HG03378 (cell line): ENCODE measurements at regions not wholly inside any gene's neighbourhood (a gene's known extent, or its start where the extent isn't known, plus 50 kb on each side); places are given as distances from the start of the nearest gene placed in this dataset.
"Not testable (repeated sequence)": the region's sequence is repeated elsewhere in the genome, so short reads cannot be mapped to it uniquely, and the experiment has no call there.

Experiments used
- ATAC-seq: cut with Tn5 transposase; IDR thresholded peaks from one replicate; pipeline ENCODE4 v1.9.1; 2021; ENCODE audit warnings: mild to moderate bottlenecking, moderate library complexity; ENCODE audit not compliant: unreplicated experiment

DNA sequence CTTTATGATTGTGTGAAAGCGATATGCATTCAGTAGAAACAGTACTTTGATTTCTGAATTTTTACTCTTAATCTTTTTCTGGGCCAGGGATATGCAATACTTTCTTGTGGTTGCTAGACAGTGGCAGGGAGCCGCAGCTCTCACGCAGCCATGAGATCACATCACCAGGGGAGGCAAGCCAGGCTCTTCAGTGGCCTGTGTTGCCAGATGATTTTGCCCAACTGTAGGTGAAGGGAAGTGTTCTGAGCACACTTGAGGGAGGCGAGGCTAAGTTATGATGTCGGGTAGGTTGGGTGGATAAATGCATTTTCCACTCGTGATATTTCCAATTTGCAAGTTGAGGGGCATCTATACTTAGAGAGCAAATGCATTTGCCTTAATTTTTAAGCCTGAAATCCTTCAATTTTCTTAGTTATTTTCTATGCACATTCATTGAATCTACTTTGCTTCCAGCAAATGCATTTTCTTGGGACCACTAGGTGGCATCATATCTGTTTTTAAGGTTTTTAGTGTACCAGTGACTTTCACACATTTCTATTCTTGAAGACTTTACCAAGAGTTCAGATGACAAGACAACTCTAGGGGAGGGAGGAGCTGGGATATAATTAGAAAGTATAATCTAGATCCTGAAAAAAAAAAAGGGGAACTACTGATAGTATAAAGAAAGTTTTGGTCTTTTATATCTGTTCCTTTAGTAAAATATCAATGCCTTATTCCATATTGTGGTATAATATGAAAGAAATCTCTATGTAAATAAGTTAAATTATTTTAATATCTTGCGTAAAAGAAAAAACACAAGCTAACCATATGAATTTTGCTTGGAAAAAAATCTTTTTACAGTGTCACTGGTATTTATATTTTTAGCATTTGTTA lies 643.3 kb downstream of the SOCS6 start:
- ATAC-seq: peak; percentile 69

DNA sequence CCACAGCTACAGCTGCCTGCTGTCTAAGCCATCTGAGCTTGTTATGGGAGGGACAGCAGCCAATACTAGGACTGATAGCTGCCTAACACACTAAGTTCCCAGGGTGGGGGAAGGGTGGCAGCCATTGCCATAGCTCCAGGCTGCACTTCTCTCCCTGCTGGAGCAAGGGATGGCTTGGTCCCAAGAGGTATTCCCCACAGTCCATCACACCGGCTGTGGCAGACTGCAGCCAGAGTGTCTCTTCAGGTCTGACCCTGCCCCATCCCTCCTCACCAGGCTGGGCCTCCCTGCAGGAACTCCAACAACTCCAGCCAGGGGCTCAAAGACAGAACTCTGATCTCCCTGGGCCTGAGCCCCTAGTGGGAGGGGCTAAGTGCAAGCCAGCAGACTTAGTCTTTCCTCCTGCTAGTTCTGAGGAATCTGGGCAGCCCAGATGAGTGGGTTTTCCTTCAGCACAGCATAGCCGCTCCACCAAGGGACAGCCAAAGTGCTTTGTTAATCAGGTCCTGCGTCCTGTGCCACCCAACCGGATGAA lies 632.1 kb downstream of the SOCS6 start:
- ATAC-seq: no peak

DNA sequence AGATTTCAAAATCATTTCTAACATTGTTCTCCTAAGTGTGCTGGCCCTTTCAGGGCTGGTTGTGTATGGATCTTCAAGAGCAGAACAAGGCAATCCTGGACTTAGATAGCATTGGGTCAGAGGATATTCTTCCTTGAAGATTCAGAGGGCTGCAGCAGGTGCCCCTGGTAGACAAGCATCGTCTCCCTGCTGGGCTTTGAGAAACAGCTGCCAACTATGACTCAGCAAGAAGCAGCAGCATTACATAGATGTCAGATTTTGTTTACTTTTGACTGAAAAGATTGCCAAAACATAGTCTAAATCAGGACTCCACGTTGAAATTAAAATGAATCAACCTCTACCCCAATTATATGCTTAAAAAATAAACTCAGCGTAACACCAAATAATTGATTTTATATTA lies 618.8 kb downstream of the SOCS6 start:
- no peak for ATAC-seq

DNA sequence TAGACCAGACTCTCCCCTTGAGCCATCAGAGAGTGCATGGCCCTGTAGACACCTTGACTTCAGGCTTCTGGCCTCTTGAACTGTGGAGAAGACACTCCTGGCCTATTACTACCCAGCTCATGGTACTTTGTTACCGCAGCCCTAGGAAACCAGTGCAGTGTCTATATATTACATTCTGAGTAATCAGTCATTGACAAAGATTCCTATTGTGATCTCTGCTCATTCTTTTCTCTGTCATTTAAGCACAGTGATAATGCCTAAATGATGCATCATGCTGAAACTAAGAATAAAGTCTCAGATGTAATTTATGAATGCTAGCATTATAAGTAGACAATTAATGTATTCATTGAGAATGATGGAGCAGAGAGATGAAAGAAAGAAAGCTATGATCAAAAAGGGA lies 603.5 kb downstream of the SOCS6 start:
- ATAC-seq: no peak

DNA sequence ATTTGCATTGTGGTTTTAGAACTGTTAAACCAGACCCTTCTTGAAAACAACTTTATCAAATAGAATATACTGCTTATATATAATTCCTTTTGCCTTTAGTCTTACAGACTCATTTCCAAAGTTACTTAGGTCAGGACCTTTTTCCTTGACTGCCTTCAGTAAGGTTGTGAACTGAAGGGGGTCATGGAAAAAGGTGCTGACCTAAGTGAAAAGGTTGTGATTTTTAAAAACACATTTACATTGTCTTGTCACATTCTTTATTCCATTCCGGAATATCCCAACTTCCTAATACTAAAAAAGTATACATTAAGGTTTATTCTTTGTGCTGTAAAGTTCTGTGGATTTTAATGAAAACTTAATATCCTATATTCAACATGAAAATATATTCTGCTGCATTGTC lies 581.4 kb downstream of the SOCS6 start:
- ATAC-seq: no peak

DNA sequence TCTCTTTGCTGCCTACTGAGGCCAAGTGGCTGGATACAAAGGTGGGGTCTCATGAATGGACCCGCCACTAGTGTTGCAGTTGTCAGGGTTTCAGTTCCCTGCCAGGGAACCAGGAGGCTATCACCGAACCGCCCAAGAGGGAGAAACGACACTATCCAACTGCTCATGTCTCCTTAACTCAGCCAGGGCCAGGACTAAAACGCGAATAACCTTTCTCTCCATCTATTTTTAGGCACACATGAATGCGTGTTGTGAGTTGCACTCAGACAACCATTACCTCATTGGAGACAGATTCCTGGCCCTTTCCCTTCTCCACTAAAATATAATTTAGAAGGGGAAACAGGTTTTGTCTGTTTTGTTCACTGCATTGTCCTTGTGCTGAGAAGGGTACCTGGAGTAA lies 559.5 kb downstream of the SOCS6 start:
- no peak for ATAC-seq

DNA sequence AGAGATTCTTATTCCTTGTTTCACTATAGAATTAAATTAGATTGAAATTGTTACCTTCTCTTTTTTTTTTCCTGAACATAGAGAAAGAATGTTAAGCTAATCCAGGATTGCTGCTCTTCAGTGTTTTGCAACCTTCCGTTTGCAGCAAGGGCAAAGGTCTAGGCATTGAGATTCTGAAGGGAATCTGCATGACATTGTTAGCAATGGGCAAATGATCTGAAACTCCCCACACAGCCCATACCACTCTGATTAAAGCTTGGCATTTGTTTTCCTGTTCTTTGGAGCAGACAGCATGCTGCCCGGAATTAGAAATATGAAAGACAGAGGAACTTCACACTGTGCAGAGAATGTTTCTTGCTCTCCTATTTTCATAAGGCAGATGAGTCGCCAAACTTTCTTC lies 551.8 kb downstream of the SOCS6 start:
- ATAC-seq: no peak

DNA sequence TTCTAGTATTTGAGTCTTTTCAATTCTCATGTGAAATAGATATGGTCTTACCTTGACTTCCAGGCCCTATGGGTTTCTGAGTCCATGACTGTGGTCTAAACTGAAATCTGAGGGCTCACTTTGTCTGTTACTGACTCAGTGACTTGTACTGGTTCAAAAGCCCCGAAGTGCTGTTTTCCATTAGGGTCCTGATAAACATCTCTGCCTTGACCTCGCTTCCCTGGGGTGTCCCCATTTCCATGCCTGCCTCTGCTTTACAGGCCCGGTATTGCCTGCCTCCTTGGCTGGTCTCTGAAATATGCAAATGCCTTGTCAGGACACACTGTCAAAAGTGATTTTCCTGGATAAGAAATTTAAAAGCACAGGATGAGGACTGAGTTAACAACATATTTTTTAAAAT lies 538.8 kb downstream of the SOCS6 start:
- ATAC-seq: no peak

DNA sequence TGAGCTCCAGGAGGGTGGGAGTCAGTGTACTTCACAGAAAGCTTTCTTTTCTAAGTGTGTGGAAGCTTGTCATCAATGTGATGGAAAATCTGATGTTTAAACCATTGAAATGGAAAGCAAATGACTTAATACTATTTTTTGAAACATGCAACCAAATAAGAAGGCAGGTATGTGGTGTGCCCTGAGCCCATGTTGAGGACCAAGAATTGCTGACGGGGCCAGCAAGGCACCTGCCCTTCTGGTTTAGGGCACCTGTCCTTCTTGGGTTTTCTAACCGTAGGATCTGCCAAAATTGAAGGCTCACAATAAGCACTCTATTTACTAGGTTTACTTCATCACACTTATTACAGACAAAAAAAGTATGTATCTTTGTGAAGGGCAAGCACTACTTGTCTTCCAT lies 537.7 kb downstream of the SOCS6 start:
- no peak for ATAC-seq

DNA sequence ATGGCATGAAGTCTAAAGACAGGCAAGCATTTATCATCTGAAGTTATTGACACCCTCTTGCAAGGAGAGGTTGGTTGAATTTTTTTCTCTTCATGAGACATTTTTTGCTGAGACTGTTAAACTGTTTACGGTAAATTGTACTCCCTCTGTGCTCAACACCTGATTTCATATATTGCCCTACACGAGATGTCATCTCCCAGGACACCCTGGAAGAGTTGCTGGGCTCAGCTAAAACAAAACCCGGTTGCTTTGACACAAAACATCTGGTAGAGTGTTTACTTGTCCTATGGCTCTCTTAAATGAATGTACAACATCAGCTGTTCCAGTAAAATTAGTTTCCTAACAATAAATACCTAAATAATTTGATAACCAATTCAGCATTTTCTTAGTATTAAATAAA lies 533.8 kb downstream of the SOCS6 start:
- ATAC-seq: no peak

DNA sequence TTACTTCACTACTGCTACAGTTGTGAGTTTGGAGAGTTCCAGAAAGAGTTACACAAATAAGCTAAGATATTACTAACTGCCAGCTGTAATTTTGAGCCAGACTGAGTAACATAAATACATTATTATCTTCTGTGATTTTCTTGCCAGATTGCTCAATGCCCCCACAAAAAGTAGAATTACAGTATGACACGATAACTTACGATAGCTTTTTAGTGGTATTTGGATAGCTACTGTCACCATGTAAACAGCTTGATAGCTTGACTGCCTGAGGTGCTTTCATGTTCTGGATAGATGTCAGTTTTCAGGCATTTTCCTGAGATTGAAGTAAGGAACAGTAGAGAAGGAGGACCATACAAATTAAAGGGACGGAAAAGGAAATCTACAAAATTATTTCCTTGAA lies 533.3 kb downstream of the SOCS6 start:
- ATAC-seq: no peak

DNA sequence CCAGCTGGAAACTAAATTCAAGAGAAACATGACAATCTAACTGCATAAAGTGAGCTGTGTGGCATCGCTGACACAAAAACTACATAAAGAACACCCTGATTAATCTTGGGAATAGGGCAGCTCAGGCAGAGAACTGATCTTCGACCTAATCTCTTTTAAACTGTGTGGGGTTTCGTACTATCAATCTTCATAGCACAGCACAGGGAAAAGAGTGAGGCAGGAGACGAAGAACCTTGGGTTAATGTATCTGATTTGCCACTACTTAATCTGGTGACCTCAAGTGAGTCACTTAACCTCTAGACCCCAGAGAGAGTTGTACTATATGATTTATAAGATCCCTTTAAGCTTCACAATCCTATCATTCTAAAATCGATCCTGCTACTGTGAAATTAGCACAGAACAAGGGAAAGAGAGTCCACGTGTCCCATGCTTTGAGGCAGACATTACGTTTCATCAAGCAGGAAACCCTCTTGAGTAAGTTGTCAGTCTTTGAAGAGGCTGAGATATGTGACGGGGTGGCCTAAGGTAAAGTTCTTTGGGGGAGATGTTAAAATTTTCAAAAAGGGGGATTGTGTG lies 519.7 kb downstream of the SOCS6 start:
- ATAC-seq: no peak

DNA sequence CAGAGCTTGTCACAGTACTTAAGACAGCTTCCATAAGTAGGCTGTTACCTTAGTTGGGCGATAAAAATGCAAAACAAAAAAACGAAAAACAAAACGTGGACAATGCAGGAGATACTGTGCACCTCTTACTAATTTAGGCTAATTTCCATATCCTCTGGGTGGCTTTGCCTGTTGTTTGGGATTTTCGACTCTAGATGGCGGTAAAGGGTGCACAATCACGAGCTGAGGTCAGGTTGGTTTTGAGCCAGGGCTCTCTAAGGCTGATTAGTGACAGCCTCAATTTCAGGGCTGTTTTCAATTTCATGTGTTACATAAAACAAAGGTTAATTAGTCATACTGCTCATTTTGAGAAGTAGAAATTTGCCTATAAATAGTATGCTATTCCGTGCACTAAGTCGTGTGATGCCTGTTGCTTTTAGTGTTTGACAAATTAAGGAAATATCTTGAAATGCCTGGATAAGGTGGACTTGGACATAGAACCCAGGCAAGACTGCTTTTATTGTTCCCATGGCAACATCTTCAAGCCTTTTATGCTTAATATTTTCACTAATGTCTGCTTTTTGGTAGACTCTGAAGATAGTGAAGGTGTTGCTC lies 493.1 kb downstream of the SOCS6 start:
- peak; percentile 98 for ATAC-seq

DNA sequence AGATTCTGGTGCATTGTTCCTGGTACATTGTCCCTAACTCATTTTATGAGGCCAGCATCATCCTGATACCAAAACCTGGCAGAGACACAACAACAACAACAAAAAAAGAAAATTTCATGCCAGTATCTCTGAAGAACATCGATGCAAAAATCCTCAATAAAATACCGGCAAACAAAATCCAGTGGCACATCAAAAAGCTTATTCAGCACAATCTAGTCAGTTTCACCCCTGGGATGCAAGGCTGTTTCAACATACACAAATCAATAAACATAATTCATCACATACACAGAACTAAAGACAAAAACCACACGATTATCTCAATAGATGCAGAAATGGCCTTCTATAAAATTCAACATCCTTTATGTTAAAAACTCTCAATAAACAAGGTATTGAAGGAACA lies 477.4 kb downstream of the SOCS6 start:
- ATAC-seq: not testable (repeated sequence)

DNA sequence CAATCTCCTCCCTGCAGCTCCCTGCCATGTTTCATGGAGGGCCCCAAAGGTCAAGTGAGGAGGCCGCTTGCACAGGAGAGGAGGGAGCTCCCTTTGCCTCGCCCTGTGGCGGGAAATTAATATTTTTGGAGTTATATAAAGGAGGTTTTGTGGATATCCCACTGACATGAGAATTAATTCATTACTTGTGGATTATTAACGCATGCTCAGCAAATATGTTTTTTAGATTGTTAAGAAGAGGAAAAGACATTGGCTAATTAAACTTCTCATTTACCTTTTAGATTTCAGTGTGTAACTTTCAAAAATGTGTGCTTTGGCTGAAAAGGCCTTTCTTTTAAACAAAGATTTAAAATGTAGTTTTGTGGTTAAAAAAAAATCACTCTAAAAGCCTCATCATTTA lies 474.0 kb downstream of the SOCS6 start:
- no peak for ATAC-seq

DNA sequence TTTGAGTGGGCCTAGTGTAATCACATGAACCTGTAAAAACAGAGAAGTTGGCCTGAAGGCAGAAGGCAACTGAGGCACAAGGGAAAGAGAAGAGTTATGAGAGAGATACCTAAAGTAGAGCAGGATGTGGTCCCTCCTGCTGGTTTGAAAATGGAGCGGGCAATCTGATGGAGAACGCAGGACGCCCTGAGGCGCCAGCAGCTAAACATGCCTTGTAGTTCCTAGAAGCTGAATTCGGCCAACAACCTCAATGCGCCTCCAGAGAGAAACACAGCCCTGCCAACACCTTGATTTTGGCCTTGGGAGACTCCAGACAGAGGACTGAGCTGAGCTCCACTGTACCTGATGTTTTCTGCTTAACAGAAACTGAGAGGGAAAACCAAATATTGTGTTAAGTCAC lies 469.9 kb downstream of the SOCS6 start:
- ATAC-seq: no peak

DNA sequence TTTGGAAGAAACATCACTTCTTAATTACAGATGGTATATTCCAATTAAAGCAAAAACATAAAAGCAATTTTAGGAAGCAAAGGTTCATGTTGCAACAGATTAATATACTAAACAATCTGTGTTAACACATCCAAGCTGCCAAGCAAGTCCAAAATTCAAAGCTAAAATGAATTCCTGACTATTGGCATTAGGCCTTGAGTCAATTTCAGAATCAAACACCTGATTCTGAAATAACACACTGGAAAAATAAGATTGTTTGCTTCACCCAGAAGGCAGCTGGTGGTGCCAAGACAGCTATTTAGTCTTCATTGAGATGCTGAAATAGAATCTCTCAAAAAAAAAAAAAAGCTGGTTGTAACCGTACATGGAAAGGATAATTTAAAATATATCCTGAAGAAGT lies 465.6 kb downstream of the SOCS6 start:
- no peak for ATAC-seq

DNA sequence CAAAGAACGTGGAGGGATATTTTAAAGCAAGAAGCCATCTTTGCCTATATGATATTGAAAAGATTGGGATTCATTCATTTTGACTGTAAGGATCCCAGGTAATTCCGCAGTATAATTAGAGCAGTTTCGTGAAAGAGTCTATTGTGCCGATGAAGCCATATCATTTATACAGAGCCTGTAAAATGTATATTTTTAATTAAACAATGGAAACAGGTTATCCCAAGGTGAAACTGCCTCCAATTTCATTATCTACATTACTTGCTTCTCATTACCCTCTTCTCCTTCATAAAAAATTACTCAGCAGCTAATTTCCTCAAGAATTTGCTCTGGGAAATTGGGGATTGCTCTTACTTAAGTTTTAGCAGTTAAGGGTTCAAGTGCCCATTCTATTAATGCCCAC lies 444.1 kb downstream of the SOCS6 start:
- no peak for ATAC-seq

DNA sequence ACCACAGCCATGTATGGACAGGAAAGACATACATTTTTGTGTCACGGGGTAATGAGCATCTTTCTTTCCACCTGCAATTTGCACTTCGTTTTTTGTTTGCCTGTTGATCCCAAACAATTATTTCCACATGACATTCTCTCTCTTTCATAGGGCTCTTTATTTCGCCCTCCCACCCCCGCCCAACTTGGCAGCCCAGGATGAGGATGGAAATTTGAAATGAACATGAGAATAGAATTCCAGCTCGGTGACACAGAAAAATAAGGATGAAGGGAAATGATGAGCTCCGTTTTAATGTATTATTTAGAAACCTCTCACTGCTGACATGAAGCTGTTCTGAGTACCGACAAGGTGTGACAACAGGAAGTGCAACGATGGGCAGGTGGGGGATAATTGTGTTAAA lies 443.3 kb downstream of the SOCS6 start:
- ATAC-seq: no peak

DNA sequence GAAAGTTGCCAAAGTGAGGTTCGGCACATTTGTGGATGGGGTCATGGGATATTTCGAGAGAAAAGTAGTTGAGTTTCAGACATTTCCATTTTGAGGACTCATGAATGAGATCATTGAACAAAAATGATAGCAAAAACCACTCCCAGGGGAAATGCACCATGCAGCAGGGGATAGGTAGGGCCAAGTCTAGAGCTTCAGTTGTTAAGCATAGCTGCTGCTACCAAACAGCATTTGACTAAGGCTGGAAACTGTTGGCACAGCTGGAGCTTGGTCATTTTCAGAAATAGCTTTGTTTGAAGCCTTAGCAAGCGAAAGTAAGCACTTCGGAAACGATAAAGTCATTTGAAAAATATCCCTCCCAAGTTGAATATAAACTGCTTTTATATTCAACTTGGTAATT lies 431.8 kb downstream of the SOCS6 start:
- no peak for ATAC-seq

DNA sequence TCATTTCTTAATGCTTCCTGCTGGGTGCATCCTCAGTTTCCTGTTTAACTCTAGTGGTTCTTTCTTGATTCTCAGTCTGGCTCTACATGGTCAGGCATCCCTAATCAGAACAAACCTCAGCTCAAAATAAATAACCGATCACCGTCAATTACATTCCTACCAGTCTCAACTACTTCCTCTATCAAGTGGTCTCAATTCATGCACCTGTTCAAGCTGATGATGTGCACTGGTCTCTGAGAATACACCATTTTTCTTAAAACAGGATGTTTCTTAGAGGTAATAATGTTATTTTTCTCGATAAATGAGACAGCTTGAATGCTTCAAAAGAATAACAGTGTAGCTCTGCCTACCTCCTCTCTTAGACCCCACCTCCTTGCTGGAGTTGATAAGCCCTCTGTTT lies 420.9 kb downstream of the SOCS6 start:
- no peak for ATAC-seq

DNA sequence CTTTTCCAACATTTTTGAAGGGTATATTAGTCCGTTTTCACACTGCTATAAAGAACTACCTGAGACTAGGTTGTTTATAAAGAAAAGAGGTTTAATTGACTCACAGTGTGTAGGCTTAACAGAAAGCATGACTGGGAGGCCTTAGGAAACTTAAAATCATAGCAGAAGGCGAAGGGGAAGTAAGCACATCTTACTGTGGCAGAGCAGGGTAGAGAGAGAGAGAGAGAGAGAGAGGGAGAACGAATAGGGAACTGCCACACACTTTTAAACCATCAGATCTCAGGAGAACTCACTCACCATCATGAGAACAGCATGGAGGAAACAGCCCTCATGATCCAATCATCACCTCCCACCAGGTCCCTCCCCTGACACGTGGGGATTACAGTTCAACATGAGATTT lies 420.3 kb downstream of the SOCS6 start:
- no peak for ATAC-seq
